AG09309 (cell line): ENCODE measurements at regions not wholly inside any gene's neighbourhood (a gene's known extent, or its start where the extent isn't known, plus 50 kb on each side); places are given as distances from the start of the nearest gene placed in this dataset.

Experiments
- DNase-seq: peaks from one replicate; pipeline ENCODE4 v3.0.0-alpha.2; 2010; ENCODE audit warnings: low read depth
- H3K4me3 ChIP-seq: 2 replicates; pipeline ENCODE4 v1.5.1; 2011; ENCODE audit warnings: mild to moderate bottlenecking, low read depth, low read length, moderate library complexity; ENCODE audit not compliant: control insufficient read depth
- TF ChIP-seq, protein P1 (sequence below): IDR thresholded peaks from 2 replicates; pipeline ENCODE4 v1.5.1; 2011; ENCODE audit warnings: mild to moderate bottlenecking, low read depth, low read length, inconsistent platforms; ENCODE audit not compliant: insufficient read depth, control insufficient read depth; ENCODE audit errors: missing control alignments

DNA sequence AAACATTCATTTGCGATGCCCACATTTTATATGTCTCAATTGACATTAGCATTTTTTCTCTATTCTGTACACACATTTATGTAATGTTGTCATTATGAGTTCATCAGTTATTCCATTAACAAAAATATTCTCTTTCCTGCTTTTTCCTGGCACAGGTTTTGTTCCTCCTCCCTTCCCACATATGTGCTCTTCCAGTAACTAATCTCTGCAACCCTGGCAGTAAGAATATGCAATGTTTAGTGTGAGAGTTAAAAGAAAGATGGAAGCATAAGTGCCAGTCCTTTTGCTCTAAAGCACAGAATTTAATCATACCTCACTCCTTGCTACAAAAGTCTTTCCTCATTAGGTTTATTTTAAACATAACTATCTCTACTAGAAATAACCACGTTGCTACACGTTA is 155.8 kb upstream of the ERBB4 start:
- no peak for DNase-seq
- TF ChIP-seq, protein P1, sequence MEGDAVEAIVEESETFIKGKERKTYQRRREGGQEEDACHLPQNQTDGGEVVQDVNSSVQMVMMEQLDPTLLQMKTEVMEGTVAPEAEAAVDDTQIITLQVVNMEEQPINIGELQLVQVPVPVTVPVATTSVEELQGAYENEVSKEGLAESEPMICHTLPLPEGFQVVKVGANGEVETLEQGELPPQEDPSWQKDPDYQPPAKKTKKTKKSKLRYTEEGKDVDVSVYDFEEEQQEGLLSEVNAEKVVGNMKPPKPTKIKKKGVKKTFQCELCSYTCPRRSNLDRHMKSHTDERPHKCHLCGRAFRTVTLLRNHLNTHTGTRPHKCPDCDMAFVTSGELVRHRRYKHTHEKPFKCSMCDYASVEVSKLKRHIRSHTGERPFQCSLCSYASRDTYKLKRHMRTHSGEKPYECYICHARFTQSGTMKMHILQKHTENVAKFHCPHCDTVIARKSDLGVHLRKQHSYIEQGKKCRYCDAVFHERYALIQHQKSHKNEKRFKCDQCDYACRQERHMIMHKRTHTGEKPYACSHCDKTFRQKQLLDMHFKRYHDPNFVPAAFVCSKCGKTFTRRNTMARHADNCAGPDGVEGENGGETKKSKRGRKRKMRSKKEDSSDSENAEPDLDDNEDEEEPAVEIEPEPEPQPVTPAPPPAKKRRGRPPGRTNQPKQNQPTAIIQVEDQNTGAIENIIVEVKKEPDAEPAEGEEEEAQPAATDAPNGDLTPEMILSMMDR: no peak
- no peak overlapping the region for H3K4me3 ChIP-seq

DNA sequence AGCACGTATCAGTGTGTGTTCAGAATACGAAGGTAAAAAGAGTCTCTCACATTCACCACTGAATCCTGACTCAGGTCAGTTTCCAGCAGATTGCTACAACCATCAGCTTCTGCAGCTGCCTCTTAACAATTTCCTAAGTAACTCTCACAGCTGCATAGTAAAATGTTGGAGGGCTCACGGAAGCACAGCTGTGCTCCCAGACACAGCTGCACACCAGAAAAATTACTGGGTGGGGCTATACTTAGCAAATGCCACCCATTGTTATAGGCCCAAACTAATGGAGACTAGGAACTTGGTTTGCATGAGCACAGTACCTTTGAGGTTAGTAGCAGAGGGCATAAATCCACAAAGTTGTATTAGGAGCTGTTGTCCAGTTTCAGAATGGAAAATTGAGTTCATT is 153.9 kb upstream of the ERBB4 start:
- H3K4me3 ChIP-seq: no peak overlapping the region
- DNase-seq: no peak
- TF ChIP-seq, protein P1: no peak

- no peak overlapping the region for H3K4me3 ChIP-seq
- TF ChIP-seq, protein P1: peak; percentile 77
- peak; percentile 21 for DNase-seq
Measured at GRCh38 chr2:212686285-212686895, 147.8 kb upstream of the ERBB4 start.

DNA sequence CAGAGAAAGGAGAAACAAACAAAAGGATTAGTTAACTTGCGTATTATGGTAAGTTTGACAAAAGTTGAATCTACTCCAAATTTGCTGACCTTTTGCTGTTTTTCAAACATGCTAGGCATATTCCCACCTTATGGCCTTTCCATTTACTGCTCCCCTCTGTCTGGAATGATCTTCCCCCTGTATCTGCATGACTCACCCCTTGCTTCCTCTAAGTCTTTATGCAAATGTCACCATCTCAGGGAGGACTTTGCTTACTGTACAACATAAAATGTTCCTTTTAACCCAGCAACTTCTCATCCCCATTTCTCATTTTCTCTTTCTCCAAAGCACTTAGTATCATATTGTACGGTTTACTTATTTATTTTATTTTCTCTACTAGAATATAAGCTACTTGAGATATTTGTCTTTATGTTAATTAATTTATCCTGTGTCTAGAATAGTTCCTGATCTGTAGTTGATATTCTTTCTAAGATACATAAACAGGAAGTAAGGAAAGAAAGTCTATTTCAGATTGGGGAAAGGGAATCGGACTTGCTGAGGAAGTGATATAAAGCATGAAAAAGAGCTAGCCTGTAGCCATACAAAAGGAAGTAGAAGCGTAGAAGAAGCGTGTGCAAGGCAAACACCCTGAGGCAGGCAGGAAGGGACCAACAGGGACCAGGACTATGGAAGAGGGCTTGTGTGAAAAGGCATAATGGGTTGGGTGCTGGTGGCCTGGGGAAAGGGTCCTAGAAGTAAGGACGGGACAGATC is 144.9 kb upstream of the ERBB4 start:
- TF ChIP-seq, protein P1: no peak
- H3K4me3 ChIP-seq: no peak overlapping the region
- DNase-seq: no peak

- TF ChIP-seq, protein P1: no peak
- no peak overlapping the region for H3K4me3 ChIP-seq
- DNase-seq: no peak
Measured at GRCh38 chr2:212682937-212683336, 144.3 kb upstream of the ERBB4 start.

GRCh38 chr2:212677466-212677865 is 138.9 kb upstream of the ERBB4 start:
- no peak overlapping the region for H3K4me3 ChIP-seq
- TF ChIP-seq, protein P1: no peak
- no peak for DNase-seq

DNA sequence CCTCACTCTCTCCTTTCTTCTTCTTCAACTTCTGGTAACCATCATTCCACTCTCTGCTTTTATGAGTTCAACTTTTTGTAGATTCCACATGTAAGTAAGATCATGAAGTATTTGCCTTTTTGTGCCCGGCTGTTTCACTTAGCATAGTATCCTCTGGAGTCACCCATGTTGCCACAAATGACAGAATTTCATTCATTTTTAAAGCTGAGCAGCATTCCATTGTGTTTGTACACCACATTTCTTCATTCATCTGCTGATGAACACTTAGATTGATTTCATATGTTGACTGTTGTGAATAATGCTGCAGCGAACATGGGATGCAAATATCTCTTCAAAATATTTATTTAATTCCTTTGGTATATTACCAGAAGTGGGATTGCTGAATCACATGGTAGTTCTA is 133.6 kb upstream of the ERBB4 start:
- peak; percentile 7 for DNase-seq
- TF ChIP-seq, protein P1: no peak
- H3K4me3 ChIP-seq: no peak overlapping the region
